T-helper 1 cell treated with Interleukin-12 subunit alpha and Interleukin-12 subunit beta and Interleukin-4 antibody, amounts not matched to agents 30 ng/mL and 1 ng/mL, for 36 hours (primary cell): ENCODE measurements at regions not wholly inside any gene's neighbourhood (a gene's known extent, or its start where the extent isn't known, plus 50 kb on each side); places are given as distances from the start of the nearest gene placed in this dataset.
"Not testable (repeated sequence)": the region's sequence is repeated elsewhere in the genome, so short reads cannot be mapped to it uniquely, and the experiment has no call there.

Experiments
- intact Hi-C: fragments of 100-400 bp; cut with micrococcal nuclease; formaldehyde crosslinking; loops from one replicate; pipeline ENCODE4 v1.15.1; 2024

- intact Hi-C loops = no loop called here
Observed at GRCh38 chr3:160094562-160094961, 105.9 kb downstream of the IL12A start.

DNA sequence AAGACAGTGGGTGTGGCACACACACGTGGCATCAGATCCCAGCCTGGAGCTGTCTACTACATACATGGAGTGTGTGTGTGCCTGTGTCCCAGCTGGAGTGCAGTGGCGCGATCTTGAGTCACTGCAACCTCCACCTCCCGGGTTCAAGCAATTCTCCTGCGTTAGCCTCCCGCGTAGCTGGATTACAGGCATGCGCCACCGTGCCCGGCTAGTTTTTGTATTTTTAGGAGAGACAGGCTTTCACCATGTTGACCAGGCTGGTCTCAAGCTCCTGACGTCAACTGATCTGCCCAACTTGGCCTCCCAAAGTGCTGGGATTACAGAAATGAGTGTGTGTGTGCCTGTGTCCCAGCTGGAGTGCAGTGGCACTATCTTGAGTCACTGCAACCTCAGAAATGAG lies 108.8 kb downstream of the IL12A start:
- intact Hi-C loops = no loop called here

GRCh38 chr3:160098261-160098908 lies 109.8 kb downstream of the IL12A start:
- intact Hi-C loops = no loop called here

DNA sequence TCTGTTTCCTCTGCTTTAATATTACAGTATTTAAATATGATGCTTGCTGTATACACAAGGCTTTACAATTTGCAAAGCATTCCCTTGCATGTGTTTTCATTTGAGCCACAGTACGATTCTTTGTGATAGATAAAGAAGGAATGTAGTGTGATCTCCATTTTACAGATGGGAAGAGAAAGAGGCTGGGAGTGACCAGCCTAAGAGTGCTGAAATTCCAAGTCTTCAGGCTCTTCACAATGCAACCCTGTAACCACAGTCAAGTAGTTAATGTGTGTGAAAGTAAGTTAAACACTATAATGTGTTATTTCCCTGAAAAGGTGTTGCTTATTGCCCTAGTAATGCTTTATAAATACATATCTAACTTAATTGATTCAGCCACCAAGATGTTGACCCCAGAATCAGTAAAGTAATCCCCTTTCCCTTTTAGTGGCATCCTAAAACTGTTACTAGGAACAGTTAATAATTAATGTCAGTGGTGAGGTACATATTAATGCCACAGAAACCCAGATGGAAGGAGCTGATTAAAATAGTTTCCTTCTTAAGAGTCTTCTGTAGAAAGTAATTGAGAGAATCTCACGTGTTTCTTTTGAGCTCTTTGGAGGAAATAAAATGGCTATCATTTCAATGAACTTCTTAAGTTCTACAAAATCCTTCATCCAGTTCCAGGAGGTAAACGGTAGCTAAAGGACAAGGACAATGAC lies 110.4 kb downstream of the IL12A start:
- intact Hi-C loops = no loop called here

GRCh38 chr3:160099834-160100233 lies 111.2 kb downstream of the IL12A start:
- intact Hi-C loops = no loop called here

GRCh38 chr3:160100610-160101009 lies 112.0 kb downstream of the IL12A start:
- intact Hi-C loops = no loop called here

GRCh38 chr3:160102001-160102400 lies 113.4 kb downstream of the IL12A start:
- intact Hi-C loops = not testable (repeated sequence)

GRCh38 chr3:160103397-160103796 lies 114.8 kb downstream of the IL12A start:
- intact Hi-C loops = no loop called here

- intact Hi-C loops = no loop called here
Observed at GRCh38 chr3:160105907-160106584, 117.4 kb downstream of the IL12A start.

DNA sequence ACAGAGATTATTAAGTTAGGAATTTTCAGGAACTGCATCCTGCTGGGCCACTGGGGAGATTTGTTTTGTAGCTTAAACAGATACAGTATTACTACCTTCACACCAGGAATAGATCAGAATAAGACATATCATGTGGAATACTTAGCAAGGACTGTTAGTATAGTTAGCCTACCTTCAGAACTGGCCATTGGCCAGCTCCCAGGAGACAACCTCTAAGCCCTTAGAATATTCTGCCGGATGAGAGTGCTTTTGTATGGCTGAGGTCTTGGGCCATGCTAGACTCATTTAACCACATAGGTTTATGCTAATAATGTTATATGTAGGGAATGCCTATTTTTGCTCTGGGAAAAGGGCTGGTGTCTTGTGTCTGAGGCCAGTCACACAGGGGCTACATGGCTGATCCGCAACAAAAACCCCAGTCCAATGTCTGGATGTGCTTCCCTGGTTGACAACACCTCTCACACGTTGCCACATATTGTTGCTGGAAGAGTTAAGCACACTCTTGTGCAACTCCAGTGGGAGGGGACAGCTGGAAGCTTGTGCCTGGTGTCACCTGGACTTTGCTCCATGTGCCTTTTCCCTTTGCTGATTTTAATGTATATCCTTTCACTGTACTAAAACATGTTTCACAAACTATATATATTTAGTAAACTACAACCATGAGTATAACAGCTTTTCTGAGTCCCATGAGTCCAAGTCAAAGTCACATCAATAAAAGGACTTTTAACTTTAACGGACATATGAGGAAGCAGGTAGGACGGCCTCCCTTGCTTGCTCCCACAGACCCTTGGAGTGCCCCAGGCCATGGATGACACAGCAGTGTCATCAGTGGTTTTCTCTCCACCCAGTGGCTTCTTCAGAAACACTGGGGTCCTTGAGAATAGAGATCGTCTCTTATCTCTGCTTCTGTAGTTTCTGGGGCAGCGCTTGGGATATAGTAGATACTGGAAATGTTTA lies 118.0 kb upstream of the C3orf80 start:
- intact Hi-C loops = no loop called here

DNA sequence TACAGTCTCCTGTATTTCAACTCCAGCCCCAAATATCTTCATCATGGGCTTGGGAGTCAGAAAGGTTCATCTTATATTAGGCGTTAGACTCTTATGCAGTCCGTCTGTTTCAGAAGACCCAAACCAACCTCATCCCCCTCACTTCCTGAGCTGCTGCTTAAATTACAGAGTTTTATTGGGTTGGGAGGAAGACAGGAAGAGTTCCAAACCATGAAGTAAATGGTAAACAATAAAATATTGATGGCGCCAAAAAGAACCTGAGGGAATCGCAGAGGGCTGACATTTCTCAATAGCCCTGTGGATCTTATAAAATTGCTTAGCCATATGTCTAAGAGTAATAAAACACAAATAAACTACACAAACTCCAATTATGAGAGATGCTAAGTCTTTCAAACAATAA lies 116.9 kb upstream of the C3orf80 start:
- intact Hi-C loops = no loop called here

- intact Hi-C loops = no loop called here
Observed at GRCh38 chr3:160112481-160112880, 112.7 kb upstream of the C3orf80 start.

DNA sequence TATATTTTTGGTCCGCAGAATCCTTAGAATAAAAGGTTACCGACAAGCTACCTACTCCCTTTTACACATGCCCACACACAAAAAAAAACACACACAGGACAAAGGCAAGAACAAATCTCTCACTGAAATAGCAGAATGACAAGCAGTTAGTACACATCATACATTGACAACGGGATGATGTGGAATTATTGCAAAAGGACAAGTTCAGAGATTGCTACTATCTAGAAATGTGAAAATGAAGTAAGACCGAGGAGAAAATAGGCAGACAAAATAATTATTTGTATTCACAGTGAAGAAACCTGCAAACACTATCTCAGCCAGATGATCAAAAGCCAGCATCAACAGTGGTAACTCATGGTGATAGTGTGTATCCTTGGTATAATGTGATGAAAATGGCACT lies 112.2 kb upstream of the C3orf80 start:
- intact Hi-C loops = no loop called here

GRCh38 chr3:160114355-160114995 lies 110.7 kb upstream of the C3orf80 start:
- intact Hi-C loops = no loop called here

GRCh38 chr3:160115387-160115786 lies 109.8 kb upstream of the C3orf80 start:
- intact Hi-C loops = no loop called here

- intact Hi-C loops = no loop called here
Observed at GRCh38 chr3:160124224-160124623, 101.0 kb upstream of the C3orf80 start.

GRCh38 chr3:160125258-160125657 lies 100.0 kb upstream of the C3orf80 start:
- intact Hi-C loops = no loop called here

GRCh38 chr3:160126051-160126450 lies 99.2 kb upstream of the C3orf80 start:
- intact Hi-C loops = no loop called here

DNA sequence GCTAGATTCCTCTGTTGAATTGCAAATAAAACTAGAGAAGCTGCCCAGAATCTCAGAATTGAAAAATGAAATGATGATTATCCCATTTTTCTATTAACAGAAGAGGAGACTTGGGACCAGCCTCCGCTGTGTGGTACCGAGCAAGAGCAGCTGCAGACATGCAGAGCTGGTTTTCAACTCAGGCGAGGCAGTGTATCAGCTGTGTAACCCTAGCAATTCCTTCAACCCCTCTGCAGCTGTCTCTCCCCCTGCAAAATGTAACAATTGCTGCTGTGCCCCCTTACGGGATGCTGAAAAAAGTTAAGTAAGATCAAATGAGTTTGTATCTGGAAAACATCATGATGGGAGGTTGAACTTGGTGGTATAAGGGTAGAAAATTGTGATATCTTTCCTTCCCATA lies 98.5 kb upstream of the C3orf80 start:
- intact Hi-C loops = no loop called here

DNA sequence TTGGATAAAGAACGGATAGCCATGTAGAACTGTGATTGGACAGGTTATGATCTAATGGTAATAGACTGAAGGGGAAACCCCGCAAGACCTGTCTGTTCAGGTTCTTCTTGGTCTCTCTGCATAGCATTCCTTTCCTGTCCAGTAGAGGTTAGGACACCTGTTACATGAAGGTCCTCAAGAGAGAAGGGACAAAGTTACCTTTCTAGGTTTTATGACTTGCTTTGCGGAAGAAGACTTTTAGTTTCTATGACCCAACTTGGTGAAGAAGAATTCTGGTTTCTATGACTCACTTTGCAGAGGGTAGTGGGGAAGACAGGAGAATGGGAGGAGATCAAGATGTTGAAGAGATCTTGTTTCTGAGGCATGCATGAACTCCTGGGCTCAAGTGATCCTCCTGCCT lies 97.9 kb upstream of the C3orf80 start:
- intact Hi-C loops = no loop called here

DNA sequence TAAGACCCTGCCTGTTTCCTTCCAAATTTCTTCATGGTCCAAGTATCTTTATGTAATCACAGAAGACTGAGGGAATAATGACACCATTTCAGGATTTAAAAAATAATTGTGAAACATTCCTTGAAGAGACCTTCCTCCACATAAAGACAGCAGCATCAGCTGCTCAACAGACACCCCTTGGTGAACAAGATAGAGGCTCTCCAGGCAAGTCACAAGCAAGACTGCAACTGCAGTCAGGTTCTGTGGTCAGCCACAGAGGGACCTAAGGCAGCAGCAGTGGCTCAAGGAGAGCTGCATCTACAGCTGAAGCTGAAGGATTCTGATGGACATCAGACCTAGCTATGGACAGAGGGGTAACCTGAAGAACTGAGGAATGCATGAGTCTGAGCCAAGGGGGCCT lies 97.2 kb upstream of the C3orf80 start:
- intact Hi-C loops = no loop called here
